H1 (cell line): ENCODE measurements at regions not wholly inside any gene's neighbourhood (a gene's known extent, or its start where the extent isn't known, plus 50 kb on each side); places are given as distances from the start of the nearest gene placed in this dataset.

ENCODE experiments used
- CTCF ChIA-PET: fragments of 300-600 bp; sonication (Branson Sonifier 250); formaldehyde crosslinking; loops from one replicate; lab custom pipeline; 2021; ENCODE audit not compliant: partially characterized antibody; lab: Charles Lee
- POLR2A ChIA-PET: fragments of 300-600 bp; sonication (Branson Sonifier 250); formaldehyde crosslinking; loops from one replicate; lab custom pipeline; 2021; ENCODE audit warnings: inconsistent platforms; ENCODE audit not compliant: partially characterized antibody; lab: Charles Lee
- DNase-seq, 2 experiments: peaks; one replicate each; pipeline versions ENCODE4 v3.0.0 to v3.0.0-alpha.2; 2010 to 2022; ENCODE audit warnings: low spot score in 2 of 2, low read depth in 1 of 2, mixed read lengths in 1 of 2
- FAIRE-seq: peaks from 2 replicates; lab custom pipeline; 2011; peaks lifted over from hg19 to GRCh38; lab: Jason Lieb, UNC
- H2AFZ ChIP-seq: 2 replicates; pipeline ENCODE4 v1.8.1; 2012; ENCODE audit warnings: low read length, inconsistent platforms
- H2AK5ac ChIP-seq: 2 replicates; pipeline ENCODE4 v1.6.1; 2013; ENCODE audit warnings: low read depth, low read length
- H2BK120ac ChIP-seq: replicated peaks from 2 replicates; pipeline ENCODE3; 2013; ENCODE audit warnings: low read depth, low read length, inconsistent platforms
- H2BK12ac ChIP-seq: 2 replicates; pipeline ENCODE4 v1.6.1; 2013; ENCODE audit warnings: low read depth, low read length
- H2BK15ac ChIP-seq: 2 replicates; pipeline ENCODE4 v1.6.1; 2013; ENCODE audit warnings: low read length
- H2BK20ac ChIP-seq: 2 replicates; pipeline ENCODE4 v1.6.1; 2013; ENCODE audit warnings: low read length
- H2BK5ac ChIP-seq: 2 replicates; pipeline ENCODE4 v1.6.1; 2013; ENCODE audit warnings: low read depth, low read length
- H3K14ac ChIP-seq: 2 replicates; pipeline ENCODE4 v1.6.1; 2013; ENCODE audit warnings: inconsistent platforms; ENCODE audit not compliant: insufficient read length
- H3K18ac ChIP-seq: 2 replicates; pipeline ENCODE4 v1.6.1; 2013; ENCODE audit warnings: low read length; ENCODE audit errors: extremely low read depth
- H3K23ac ChIP-seq: 2 replicates; pipeline ENCODE4 v1.6.1; 2013; ENCODE audit warnings: inconsistent platforms; ENCODE audit not compliant: insufficient read length
- H3K23me2 ChIP-seq: 2 replicates; pipeline ENCODE4 v1.6.1; 2013; ENCODE audit warnings: low read depth, low read length
- H3K27ac ChIP-seq: 2 replicates; pipeline ENCODE4 v1.6.1; 2011; ENCODE audit warnings: low read depth, low read length, inconsistent platforms
- H3K27me3 ChIP-seq, 4 experiments: replicated peaks in 1 of 4; 1 replicate in 1 of 4; 2 replicates in 3 of 4; pipeline versions ENCODE4 v1.6.1 to v1.8.1; 2011 to 2013; ENCODE audit warnings: low read length in 3 of 4, mild to moderate bottlenecking in 3 of 4, inconsistent platforms in 2 of 4, mixed read lengths in 2 of 4, moderate library complexity in 1 of 4; ENCODE audit not compliant: control insufficient read depth in 3 of 4, insufficient read depth in 3 of 4; ENCODE audit errors: extremely low read depth in 1 of 4
- H3K36me3 ChIP-seq, 4 experiments: 2 replicates each; pipeline versions ENCODE4 v1.6.1 to v1.8.1; 2011 to 2013; ENCODE audit warnings: mild to moderate bottlenecking in 4 of 4, low read length in 3 of 4, moderate library complexity in 2 of 4, control low read depth in 1 of 4, inconsistent platforms in 1 of 4; ENCODE audit not compliant: insufficient read depth in 4 of 4, control insufficient read depth in 2 of 4
- H3K4ac ChIP-seq: replicated peaks from 2 replicates; pipeline ENCODE3; 2013; ENCODE audit warnings: low read length, low read depth, mixed read lengths, inconsistent platforms; ENCODE audit not compliant: insufficient read length
- H3K4me1 ChIP-seq, 4 experiments: replicated peaks in 1 of 4; 1 replicate in 1 of 4; 2 replicates in 3 of 4; pipeline versions ENCODE4 v1.6.1 to v1.8.1; 2011 to 2013; ENCODE audit warnings: low read length in 3 of 4, inconsistent platforms in 2 of 4, mixed read lengths in 1 of 4; ENCODE audit not compliant: insufficient read depth in 4 of 4, control insufficient read depth in 3 of 4
- H3K4me2 ChIP-seq, 2 experiments: 2 replicates each; pipeline versions ENCODE4 v1.6.1 to v1.8.1; 2011 to 2013; ENCODE audit warnings: low read depth in 2 of 2, low read length in 2 of 2, control low read depth in 1 of 2, inconsistent platforms in 1 of 2, mild to moderate bottlenecking in 1 of 2; ENCODE audit not compliant: insufficient read depth in 1 of 2
- H3K4me3 ChIP-seq, 4 experiments: fragments of 200-600, 300-600 bp in 1 of 4; sonication (generic), shearing (Covaris generic), sonication (Bioruptor Twin) in 1 of 4; 2 replicates each; pipeline versions ENCODE4 v1.5.1 to v1.8.1; 2011 to 2016; ENCODE audit warnings: low read length in 4 of 4, low read depth in 3 of 4, control low read depth in 2 of 4, inconsistent platforms in 2 of 4, mild to moderate bottlenecking in 2 of 4, mixed read lengths in 1 of 4, moderate library complexity in 1 of 4; ENCODE audit not compliant: insufficient read depth in 2 of 4; ENCODE audit errors: extremely low read depth in 1 of 4
- H3K56ac ChIP-seq: replicated peaks from 2 replicates; pipeline ENCODE3; 2013; ENCODE audit warnings: low read depth, mild to moderate bottlenecking, mixed read lengths, low read length, inconsistent platforms; ENCODE audit not compliant: insufficient read length
- H3K79me1 ChIP-seq: 2 replicates; pipeline ENCODE4 v1.6.1; 2013; ENCODE audit warnings: low read depth, low read length, control low read depth
- H3K79me2 ChIP-seq, 2 experiments: 2 replicates each; pipeline versions ENCODE4 v1.6.1 to v1.8.1; 2012 to 2013; ENCODE audit warnings: low read length in 2 of 2, mild to moderate bottlenecking in 2 of 2, inconsistent platforms in 1 of 2; ENCODE audit not compliant: insufficient read depth in 2 of 2, control insufficient read depth in 1 of 2
- H3K9ac ChIP-seq, 4 experiments: replicated peaks in 1 of 4; 1 replicate in 1 of 4; 2 replicates in 3 of 4; pipeline versions ENCODE4 v1.6.1 to v1.8.1; 2011 to 2013; ENCODE audit warnings: low read depth in 3 of 4, low read length in 3 of 4, control low read depth in 2 of 4, mild to moderate bottlenecking in 2 of 4, moderate library complexity in 2 of 4, inconsistent platforms in 1 of 4; ENCODE audit errors: extremely low read depth in 1 of 4
- H3K9me3 ChIP-seq, 2 experiments: 2 replicates each; pipeline versions ENCODE4 v1.6.1 to v1.8.1; 2012 to 2013; ENCODE audit warnings: mild to moderate bottlenecking in 2 of 2, moderate library complexity in 2 of 2, control low read depth in 1 of 2, inconsistent platforms in 1 of 2, low read depth in 1 of 2, low read length in 1 of 2, mixed read lengths in 1 of 2; ENCODE audit not compliant: insufficient read depth in 2 of 2
- H4K20me1 ChIP-seq, 2 experiments: replicated peaks in 1 of 2; 2 replicates each; pipeline versions ENCODE3 to v1.8.1; 2011 to 2013; ENCODE audit warnings: inconsistent platforms in 2 of 2, low read length in 2 of 2, mild to moderate bottlenecking in 1 of 2; ENCODE audit not compliant: insufficient read depth in 2 of 2, control insufficient read depth in 1 of 2
- H4K5ac ChIP-seq: 2 replicates; pipeline ENCODE4 v1.6.1; 2013; ENCODE audit warnings: low read length, low read depth, mixed read lengths, inconsistent platforms; ENCODE audit not compliant: insufficient read length
- H4K8ac ChIP-seq: 2 replicates; pipeline ENCODE4 v1.8.0; 2013; ENCODE audit warnings: mild to moderate bottlenecking, moderate library complexity, low read length, inconsistent platforms; ENCODE audit not compliant: insufficient read depth; ENCODE audit errors: extremely low read depth
- H4K91ac ChIP-seq: replicated peaks from 2 replicates; pipeline ENCODE3; 2013; ENCODE audit warnings: low read length, mixed read lengths, inconsistent platforms; ENCODE audit not compliant: insufficient read length
- ASH2L ChIP-seq: fragments of 200-600, 300-600 bp; sonication (generic); IDR thresholded peaks from one replicate; pipeline ENCODE4 v1.7.1; 2017; ENCODE audit warnings: low read length
- BCL11A ChIP-seq, 2 experiments: IDR thresholded peaks; one replicate each; pipeline ENCODE4 v1.6.1; 2011; ENCODE audit warnings: low read depth in 2 of 2, low read length in 2 of 2, mild to moderate bottlenecking in 2 of 2
- HDAC2 ChIP-seq, 2 experiments: fragments of 300-600 bp in 1 of 2; sonication (generic) in 1 of 2; IDR thresholded peaks; 2 replicates each; pipeline ENCODE4 v1.6.1; 2011 to 2012; ENCODE audit warnings: low read depth in 2 of 2, low read length in 2 of 2, mild to moderate bottlenecking in 2 of 2, moderate library complexity in 2 of 2, borderline replicate concordance in 1 of 2, inconsistent platforms in 1 of 2
- MAFK ChIP-seq: IDR thresholded peaks from 2 replicates; pipeline ENCODE4 v1.6.1; 2012; ENCODE audit warnings: low read depth, mild to moderate bottlenecking, improper control_type of control experiment, low read length
- RAD21 ChIP-seq, 2 experiments: IDR thresholded peaks in 1 of 2; conservative IDR thresholded peaks in 1 of 2; 2 replicates each; pipeline ENCODE4 v1.6.1; 2011; ENCODE audit warnings: low read depth in 2 of 2, low read length in 2 of 2, improper control_type of control experiment in 1 of 2, inconsistent platforms in 1 of 2, mild to moderate bottlenecking in 1 of 2, moderate library complexity in 1 of 2
- SAP30 ChIP-seq: fragments of 300-600 bp; sonication (generic); IDR thresholded peaks from 2 replicates; pipeline ENCODE4 v1.7.1; 2012; ENCODE audit warnings: low read length, moderate library complexity, mild to moderate bottlenecking, inconsistent platforms; ENCODE audit not compliant: insufficient read depth, insufficient replicate concordance
- SP1 ChIP-seq: IDR thresholded peaks from 2 replicates; pipeline ENCODE4 v1.6.1; 2011; ENCODE audit warnings: low read depth, low read length
- TBP ChIP-seq: IDR thresholded peaks from 2 replicates; pipeline ENCODE4 v1.6.1; 2011; ENCODE audit warnings: low read depth, low read length, improper control_type of control experiment
- WGBS, 2 experiments: shearing (Covaris generic) in 1 of 2; methylation state at CpG; one replicate each; pipeline versions ENCODE4 v1.1.6 to v1.1.7; 2013 to 2015; ENCODE audit warnings: low lambda C conversion rate in 2 of 2, mixed read lengths in 2 of 2, inconsistent platforms in 1 of 2, low coverage in 1 of 2, missing lambda C conversion rate in 1 of 2; ENCODE audit not compliant: insufficient replicate concordance in 2 of 2, insufficient coverage in 1 of 2, insufficient read length in 1 of 2; ENCODE audit errors: extremely low coverage in 1 of 2, missing lambda C conversion rate in 1 of 2; 5-methylcytosine and 5-hydroxymethylcytosine counted together
- TF ChIP-seq, protein P1 (sequence below): IDR thresholded peaks from 2 replicates; pipeline ENCODE4 v1.6.1; 2012; ENCODE audit warnings: low read length, inconsistent platforms

GRCh38 chr6:106866875-106867658 lies 107.5 kb downstream of the CD24 start:
- Histone ChIP-seq H4K8ac (no peak overlapping the region; the same call in 1 of the 2 replicates), H4K20me1 (no peaks in the 10 kb centered on the region), H3K23me2 (peaks cover 2% of the 10 kb centered on the region; the same call in 1 of the 2 replicates), H2BK120ac (no peak overlapping the region), H2BK15ac (no peak overlapping the region; the same call in 1 of the 2 replicates), H2BK12ac (peak overlapping the region; percentile 84; the same call in 1 of the 2 replicates), H3K18ac (no peak overlapping the region), H3K9me3 (peaks cover 22 to 26% of the 10 kb centered on the region in 2 experiments), H3K27me3 (no peaks in the 10 kb centered on the region), H3K56ac (no peak overlapping the region), H2AFZ (0 out of 2 replicates have a peak overlapping the region, but pooled peaks have one; percentile 1), H4K5ac (no peak overlapping the region), H2BK5ac (no peak overlapping the region), H3K4me2 (no peak overlapping the region; a peak in 1 of 4 replicates), H3K79me1 (no peaks in the 10 kb centered on the region), H3K27ac (no peak overlapping the region; the same call in 1 of the 2 replicates), H4K91ac (peak overlapping the region; percentile 20), H3K4ac (no peak overlapping the region), H3K14ac (no peak overlapping the region), H3K9ac (no peak overlapping the region), H3K36me3 (no peaks in the 10 kb centered on the region; a peak in 1 of 8 replicates), H3K4me3 (no peak overlapping the region), H2BK20ac (peak overlapping the region; percentile 75; the same call in 1 of the 2 replicates), H2AK5ac (no peak overlapping the region), H3K79me2 (no peaks in the 10 kb centered on the region), H3K23ac (no peak overlapping the region), H3K4me1 (peaks cover 4 to 10% (median 6%) of the 10 kb centered on the region in 4 experiments)
- WGBS, 2 experiments, result 72% methylated on average over 15 of the region's 15 CpGs; no CpG with 5 or more reads in 1 of the 2 experiments
- ChIA-PET CTCF (interaction anchor here (0.7 to 0.9 kb wide), 2 partner anchors 29 to 115 kb away, joined by 3 to 4 read pairs; no protein-coding TSS in a partner anchor), POLR2A (interaction anchor here (0.5 to 1.2 kb wide), 3 partner anchors 18 to 105 kb away, joined by 3 to 5 read pairs (median 3); no protein-coding TSS in a partner anchor)
- DNase-seq (no peak), FAIRE-seq (no peak)
- no peak for TF ChIP-seq TBP
- TF ChIP-seq HDAC2 (IDR thresholded peaks at IDR 0.05; ENCODE audit: borderline replicate concordance in 1 of 2, low read depth in 2 of 2, low read length in 2 of 2), result no peak
- TF ChIP-seq, protein P1, sequence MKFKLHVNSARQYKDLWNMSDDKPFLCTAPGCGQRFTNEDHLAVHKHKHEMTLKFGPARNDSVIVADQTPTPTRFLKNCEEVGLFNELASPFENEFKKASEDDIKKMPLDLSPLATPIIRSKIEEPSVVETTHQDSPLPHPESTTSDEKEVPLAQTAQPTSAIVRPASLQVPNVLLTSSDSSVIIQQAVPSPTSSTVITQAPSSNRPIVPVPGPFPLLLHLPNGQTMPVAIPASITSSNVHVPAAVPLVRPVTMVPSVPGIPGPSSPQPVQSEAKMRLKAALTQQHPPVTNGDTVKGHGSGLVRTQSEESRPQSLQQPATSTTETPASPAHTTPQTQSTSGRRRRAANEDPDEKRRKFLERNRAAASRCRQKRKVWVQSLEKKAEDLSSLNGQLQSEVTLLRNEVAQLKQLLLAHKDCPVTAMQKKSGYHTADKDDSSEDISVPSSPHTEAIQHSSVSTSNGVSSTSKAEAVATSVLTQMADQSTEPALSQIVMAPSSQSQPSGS, result no peak
- no peak for TF ChIP-seq SAP30
- TF ChIP-seq RAD21 (IDR thresholded peaks at IDR 0.05 in 1 of 2, conservative IDR thresholded peaks at IDR 0.05 in 1 of 2; ENCODE audit: low read depth in 2 of 2, low read length in 2 of 2), result no peak
- no peak for TF ChIP-seq BCL11A (IDR thresholded peaks at IDR 0.05; ENCODE audit: low read depth in 2 of 2, low read length in 2 of 2)
- TF ChIP-seq MAFK, result no peak
- TF ChIP-seq ASH2L, result peak; percentile 37
- peak; percentile 35; the same call in 1 of the 2 replicates for TF ChIP-seq SP1
